Omental fat pad (tissue), 3 donors: ENCODE measurements at regions not wholly inside any gene's neighbourhood (a gene's known extent, or its start where the extent isn't known, plus 50 kb on each side); places are given as distances from the start of the nearest gene placed in this dataset. TPM values are rescaled to one million over a fixed set of nuclear protein-coding genes. Genes with fewer than 3 reads are reported as not detected.

Experiments
- ATAC-seq: fragments of 150-250 bp; one replicate; pipeline ENCODE4 v1.9.1; 2016; ENCODE audit warnings: mild to moderate bottlenecking, moderate library complexity; ENCODE audit not compliant: low FRiP score
- DNase-seq: peaks from one replicate; pipeline ENCODE4 v3.0.0-alpha.2; 2019; ENCODE audit warnings: low spot score
- CTCF ChIP-seq, 3 donors: fragments of 450-650 bp; IDR thresholded peaks; one replicate each; pipeline ENCODE4 v1.5.1; 2016 to 2017; ENCODE audit warnings: antibody characterized with exemption in 3 of 3, mild to moderate bottlenecking in 3 of 3, moderate library complexity in 2 of 3
- small RNA-seq: library from RNA; depleted of rRNA; stranded (forward); fragments of <200 nt; gene quantifications from one replicate; pipeline ENCODE3, GENCODE V24; 2016

- TF ChIP-seq CTCF (IDR thresholded peaks at IDR 0.05): no peak
- DNase-seq: no peak
- ATAC-seq: no peak
Observed at GRCh38 chr1:117803318-117803717, 126.1 kb downstream of the GDAP2 start.

- no peak for TF ChIP-seq CTCF (IDR thresholded peaks at IDR 0.05)
- DNase-seq: no peak
Observed at GRCh38 chr1:117809764-117810163, 119.7 kb downstream of the GDAP2 start.

GRCh38 chr1:117810553-117810952 is 118.9 kb downstream of the GDAP2 start:
- TF ChIP-seq CTCF (IDR thresholded peaks at IDR 0.05): no peak
- DNase-seq: no peak
- no peak for ATAC-seq

More at GRCh38 chr1:117809764-117810163, 119.7 kb downstream of the GDAP2 start:
- ATAC-seq: no peak

- ATAC-seq: no peak
Observed at GRCh38 chr1:117812869-117813511, 116.4 kb downstream of the GDAP2 start.

More at GRCh38 chr1:117812869-117813511, 116.4 kb downstream of the GDAP2 start:
- no peak for TF ChIP-seq CTCF (IDR thresholded peaks at IDR 0.05)
- DNase-seq: no peak

Small RNA genes lying in the stretch of these regions (small RNA-seq; reads per million reads assigned to genes)
- not detected for gene AL390877.1
- not detected for gene RF00561
